ENCODE measurements at regions not wholly inside any gene's neighbourhood (a gene's known extent, or its start where the extent isn't known, plus 50 kb on each side); places are given as distances from the start of the nearest gene placed in this dataset.

- no peak for DNase-seq (ENCODE audit: extremely low read depth, low read depth)
- TF ChIP-seq, protein P1, sequence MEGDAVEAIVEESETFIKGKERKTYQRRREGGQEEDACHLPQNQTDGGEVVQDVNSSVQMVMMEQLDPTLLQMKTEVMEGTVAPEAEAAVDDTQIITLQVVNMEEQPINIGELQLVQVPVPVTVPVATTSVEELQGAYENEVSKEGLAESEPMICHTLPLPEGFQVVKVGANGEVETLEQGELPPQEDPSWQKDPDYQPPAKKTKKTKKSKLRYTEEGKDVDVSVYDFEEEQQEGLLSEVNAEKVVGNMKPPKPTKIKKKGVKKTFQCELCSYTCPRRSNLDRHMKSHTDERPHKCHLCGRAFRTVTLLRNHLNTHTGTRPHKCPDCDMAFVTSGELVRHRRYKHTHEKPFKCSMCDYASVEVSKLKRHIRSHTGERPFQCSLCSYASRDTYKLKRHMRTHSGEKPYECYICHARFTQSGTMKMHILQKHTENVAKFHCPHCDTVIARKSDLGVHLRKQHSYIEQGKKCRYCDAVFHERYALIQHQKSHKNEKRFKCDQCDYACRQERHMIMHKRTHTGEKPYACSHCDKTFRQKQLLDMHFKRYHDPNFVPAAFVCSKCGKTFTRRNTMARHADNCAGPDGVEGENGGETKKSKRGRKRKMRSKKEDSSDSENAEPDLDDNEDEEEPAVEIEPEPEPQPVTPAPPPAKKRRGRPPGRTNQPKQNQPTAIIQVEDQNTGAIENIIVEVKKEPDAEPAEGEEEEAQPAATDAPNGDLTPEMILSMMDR (IDR thresholded peaks at IDR 0.05; ENCODE audit: low read depth, low read length, missing control alignments), result no peak
- H3K4me3 ChIP-seq (replicated peaks; ENCODE audit: low read depth, low read length), result no peak overlapping the region
These were observed 1353.3 kb downstream of the FAM181B start for GRCh38 chr11:81380395-81380794.

DNA sequence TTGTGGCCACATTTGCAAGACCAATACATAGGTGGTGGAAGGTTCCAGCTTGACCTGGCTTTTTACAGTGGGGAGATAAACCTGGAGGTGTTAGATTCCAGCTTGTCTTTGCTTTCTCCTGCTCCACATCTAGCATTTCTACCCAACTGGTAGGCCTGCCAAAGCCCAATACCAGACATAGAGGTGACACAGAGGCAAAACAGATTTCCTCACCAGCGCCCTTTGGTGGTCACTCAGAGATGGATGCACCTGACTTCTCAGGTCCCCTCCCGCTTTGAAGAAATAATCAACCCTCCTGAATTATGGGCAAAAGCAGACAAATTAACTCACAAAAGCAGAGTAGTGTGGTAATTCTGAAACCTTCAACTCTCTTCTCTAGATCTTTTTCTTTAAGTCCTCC lies 1356.2 kb downstream of the FAM181B start:
- no peak overlapping the region for H3K4me3 ChIP-seq (replicated peaks; ENCODE audit: low read depth, low read length)
- no peak for DNase-seq (ENCODE audit: extremely low read depth, low read depth)
- TF ChIP-seq, protein P1 (IDR thresholded peaks at IDR 0.05; ENCODE audit: low read depth, low read length, missing control alignments), result no peak

DNA sequence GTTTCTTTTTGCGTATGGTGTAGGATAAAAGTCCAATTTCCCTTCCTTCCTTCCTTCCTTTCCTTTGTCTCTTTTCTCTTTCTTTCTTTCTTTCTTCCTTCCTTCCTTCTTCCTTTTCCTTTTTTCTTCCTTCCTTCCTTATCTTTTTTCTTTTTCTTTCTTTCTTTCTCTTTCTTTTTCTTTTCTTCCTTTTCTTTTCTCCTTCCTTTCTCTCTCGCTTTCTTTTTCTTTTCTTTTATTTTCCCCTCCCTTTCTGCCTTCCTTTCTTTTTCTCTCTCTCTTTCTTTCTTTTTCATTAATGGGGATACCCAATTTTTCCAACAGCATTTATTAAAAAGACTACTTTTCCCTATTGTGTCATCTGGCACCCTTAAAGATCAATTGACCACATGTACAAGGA lies 1359.7 kb downstream of the FAM181B start:
- no peak overlapping the region for H3K4me3 ChIP-seq (replicated peaks; ENCODE audit: low read depth, low read length)
- TF ChIP-seq, protein P1 (IDR thresholded peaks at IDR 0.05; ENCODE audit: low read depth, low read length, missing control alignments), result no peak

DNA sequence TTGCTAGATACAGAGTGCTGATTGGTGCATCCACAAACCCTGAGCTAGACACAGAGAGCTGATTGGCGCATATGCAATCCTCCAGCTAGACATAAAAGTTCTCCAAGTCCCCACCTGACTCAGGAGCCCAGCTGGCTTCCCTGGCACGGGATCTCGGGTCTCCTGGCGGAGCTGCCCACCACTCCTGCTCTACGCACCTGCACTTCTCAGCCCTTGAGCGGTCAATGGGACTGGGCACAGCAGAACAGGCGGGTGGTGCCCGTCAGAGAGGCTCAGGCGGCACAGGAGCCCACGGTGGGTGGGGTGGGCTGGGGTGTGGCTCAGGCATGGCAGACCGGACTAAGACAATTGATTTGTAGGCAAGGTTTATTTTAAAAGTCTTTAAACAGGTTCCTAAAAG lies 1365.5 kb downstream of the FAM181B start:
- DNase-seq (ENCODE audit: extremely low read depth, low read depth), result no peak
- TF ChIP-seq, protein P1 (IDR thresholded peaks at IDR 0.05; ENCODE audit: low read depth, low read length, missing control alignments), result no peak
- H3K4me3 ChIP-seq (replicated peaks; ENCODE audit: low read depth, low read length), result no peak overlapping the region

More for the DNA sequence above, 1359.7 kb downstream of the FAM181B start:
- DNase-seq (ENCODE audit: extremely low read depth, low read depth), result no peak

DNA sequence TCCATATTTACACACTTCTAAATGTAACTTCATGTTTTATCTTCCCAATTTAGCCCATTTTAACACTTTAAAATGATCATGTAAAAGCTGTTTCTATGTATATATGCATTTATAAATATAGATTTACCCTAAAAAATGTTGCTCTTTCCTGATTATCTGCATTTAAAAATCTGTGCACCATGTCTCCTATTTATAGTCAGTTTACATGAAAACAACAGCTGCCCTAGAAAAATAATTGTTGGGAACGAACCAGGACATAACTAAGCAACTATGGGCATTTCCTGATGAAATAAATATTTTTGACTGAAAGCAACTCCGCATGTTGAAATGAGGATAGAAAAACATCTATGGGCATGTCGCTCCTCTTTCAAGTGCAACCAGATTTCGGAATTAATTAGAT lies 1368.2 kb downstream of the FAM181B start:
- TF ChIP-seq, protein P1 (IDR thresholded peaks at IDR 0.05; ENCODE audit: low read depth, low read length, missing control alignments), result no peak
- DNase-seq (ENCODE audit: extremely low read depth, low read depth), result no peak
- H3K4me3 ChIP-seq (replicated peaks; ENCODE audit: low read depth, low read length), result no peak overlapping the region

- H3K4me3 ChIP-seq (replicated peaks; ENCODE audit: low read depth, low read length), result no peak overlapping the region
- DNase-seq (ENCODE audit: extremely low read depth, low read depth), result no peak
- TF ChIP-seq, protein P1 (IDR thresholded peaks at IDR 0.05; ENCODE audit: low read depth, low read length, missing control alignments), result no peak
These were observed 1374.2 kb downstream of the FAM181B start for GRCh38 chr11:81359476-81359875.

- TF ChIP-seq, protein P1 (IDR thresholded peaks at IDR 0.05; ENCODE audit: low read depth, low read length, missing control alignments), result no peak
- no peak for DNase-seq (ENCODE audit: extremely low read depth, low read depth)
- no peak overlapping the region for H3K4me3 ChIP-seq (replicated peaks; ENCODE audit: low read depth, low read length)
These were observed 1388.1 kb downstream of the FAM181B start for GRCh38 chr11:81345609-81346008.

Data from HFF-Myc (cell line).